ENCODE measurements at regions not wholly inside any gene's neighbourhood (a gene's known extent, or its start where the extent isn't known, plus 50 kb on each side); places are given as distances from the start of the nearest gene placed in this dataset.

DNA sequence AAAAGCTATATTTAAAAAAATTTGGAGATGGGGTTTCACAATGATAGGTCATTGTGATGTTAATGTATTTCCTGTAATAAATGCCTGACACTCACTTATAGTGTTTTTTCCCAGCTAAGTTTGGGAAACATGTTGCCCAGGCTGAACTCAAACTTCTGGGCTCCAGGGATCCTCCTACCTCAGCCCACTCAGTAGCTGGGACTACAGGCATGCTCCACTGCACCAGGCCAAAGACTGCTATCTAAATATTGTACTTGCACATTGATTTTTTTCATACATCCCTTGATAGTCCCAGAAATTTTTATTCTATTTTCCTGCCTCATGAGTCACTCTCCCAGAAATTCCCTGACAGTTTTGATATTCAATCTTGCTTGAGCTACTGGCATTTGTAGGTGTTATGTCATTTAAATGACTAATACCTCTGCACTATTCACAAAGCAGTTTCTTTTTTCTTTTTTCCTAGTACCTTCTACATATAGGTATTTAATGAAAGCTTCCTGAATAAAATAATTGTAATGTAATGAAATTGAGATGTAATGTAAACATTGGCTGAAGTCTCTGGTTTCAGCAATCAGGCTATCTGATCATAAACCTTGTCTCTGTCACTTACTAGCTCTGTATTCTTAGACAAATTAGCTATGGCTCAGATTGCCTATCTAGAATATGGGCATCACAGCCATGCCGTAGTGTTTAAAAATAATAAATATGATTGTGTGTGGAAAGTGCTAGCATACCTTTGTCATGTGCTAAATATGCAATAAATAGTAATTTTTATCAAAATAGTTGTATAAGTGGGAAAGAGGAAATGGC lies 1973.0 kb upstream of the AGA start:
- no peak for DNase-seq
- H3K4me3 ChIP-seq (replicated peaks in 1 of 3), result no peak overlapping the region
- no peak for TF ChIP-seq POLR2A (IDR thresholded peaks at IDR 0.05)
- TF ChIP-seq, protein P1, sequence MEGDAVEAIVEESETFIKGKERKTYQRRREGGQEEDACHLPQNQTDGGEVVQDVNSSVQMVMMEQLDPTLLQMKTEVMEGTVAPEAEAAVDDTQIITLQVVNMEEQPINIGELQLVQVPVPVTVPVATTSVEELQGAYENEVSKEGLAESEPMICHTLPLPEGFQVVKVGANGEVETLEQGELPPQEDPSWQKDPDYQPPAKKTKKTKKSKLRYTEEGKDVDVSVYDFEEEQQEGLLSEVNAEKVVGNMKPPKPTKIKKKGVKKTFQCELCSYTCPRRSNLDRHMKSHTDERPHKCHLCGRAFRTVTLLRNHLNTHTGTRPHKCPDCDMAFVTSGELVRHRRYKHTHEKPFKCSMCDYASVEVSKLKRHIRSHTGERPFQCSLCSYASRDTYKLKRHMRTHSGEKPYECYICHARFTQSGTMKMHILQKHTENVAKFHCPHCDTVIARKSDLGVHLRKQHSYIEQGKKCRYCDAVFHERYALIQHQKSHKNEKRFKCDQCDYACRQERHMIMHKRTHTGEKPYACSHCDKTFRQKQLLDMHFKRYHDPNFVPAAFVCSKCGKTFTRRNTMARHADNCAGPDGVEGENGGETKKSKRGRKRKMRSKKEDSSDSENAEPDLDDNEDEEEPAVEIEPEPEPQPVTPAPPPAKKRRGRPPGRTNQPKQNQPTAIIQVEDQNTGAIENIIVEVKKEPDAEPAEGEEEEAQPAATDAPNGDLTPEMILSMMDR (IDR thresholded peaks at IDR 0.05), result no peak
- H3K27me3 ChIP-seq, result no peaks in the 10 kb centered on the region
- intact Hi-C loops (cut with DNase I), result no loop called here
- WGBS, 2 donors, result 46 to 57% methylated on average over 1 of the region's 1 CpG
- no peaks in the 10 kb centered on the region for H3K9me3 ChIP-seq
- no peaks in the 10 kb centered on the region for H3K36me3 ChIP-seq
- no peak overlapping the region for H3K27ac ChIP-seq
- no peaks in the 10 kb centered on the region for H3K4me1 ChIP-seq

DNA sequence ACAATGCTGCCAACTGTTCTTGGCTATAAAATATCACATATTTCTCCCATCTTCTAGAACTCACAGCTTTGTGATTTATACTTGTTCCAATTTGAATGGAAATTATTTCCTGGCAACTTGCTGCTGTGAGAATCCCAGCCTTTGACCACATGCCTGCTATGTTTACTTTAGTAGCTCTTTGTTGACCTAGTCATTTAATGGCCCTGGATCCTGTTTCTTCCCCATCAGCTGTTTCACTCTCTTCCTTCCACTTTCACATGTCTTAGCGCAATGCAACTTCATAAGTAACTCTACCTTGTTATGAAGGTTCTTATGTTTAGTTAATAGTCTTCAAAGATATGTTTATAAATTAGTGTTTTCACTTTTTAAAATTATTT lies 1973.6 kb upstream of the AGA start:
- Histone ChIP-seq H3K4me3 (replicated peaks in 1 of 3) (no peak overlapping the region), H3K36me3 (no peaks in the 10 kb centered on the region), H3K27me3 (no peaks in the 10 kb centered on the region), H3K4me1 (no peaks in the 10 kb centered on the region), H3K9me3 (no peaks in the 10 kb centered on the region), H3K27ac (no peak overlapping the region)
- 37 to 48% methylated on average over 1 of the region's 1 CpG for WGBS, 2 donors
- DNase-seq, result no peak
- TF ChIP-seq, protein P1 (IDR thresholded peaks at IDR 0.05), result no peak
- intact Hi-C loops (cut with DNase I), result no loop called here

DNA sequence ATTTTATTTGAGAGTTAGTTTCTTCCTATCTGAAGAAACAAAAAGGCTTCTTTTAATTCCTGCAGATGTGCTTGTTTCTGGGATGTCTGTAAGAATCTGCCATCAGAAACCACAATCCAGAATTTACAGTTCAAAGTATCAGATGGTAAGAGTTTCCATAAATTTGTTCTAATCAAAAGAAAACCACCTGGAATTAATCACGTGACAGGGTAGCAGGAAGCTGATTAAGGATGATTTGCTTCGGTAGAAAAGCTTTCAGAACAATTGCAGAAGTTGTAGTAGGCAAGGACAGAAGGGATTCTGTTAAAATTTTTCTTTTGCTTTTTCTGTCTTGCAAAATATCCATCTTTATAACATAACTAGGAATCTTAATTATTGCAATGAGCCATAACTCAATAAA lies 1975.1 kb upstream of the AGA start:
- Histone ChIP-seq H3K27me3 (no peaks in the 10 kb centered on the region), H3K36me3 (no peaks in the 10 kb centered on the region), H3K9me3 (no peaks in the 10 kb centered on the region), H3K27ac (no peak overlapping the region), H3K4me1 (no peaks in the 10 kb centered on the region), H3K4me3 (replicated peaks in 1 of 3) (no peak overlapping the region)
- TF ChIP-seq, protein P1 (IDR thresholded peaks at IDR 0.05), result no peak
- no peak for TF ChIP-seq POLR2A (IDR thresholded peaks at IDR 0.05)
- no peak for DNase-seq
- intact Hi-C loops (cut with DNase I), result no loop called here
- WGBS, 2 donors, result 72 to 78% methylated on average over 2 of the region's 2 CpGs

DNA sequence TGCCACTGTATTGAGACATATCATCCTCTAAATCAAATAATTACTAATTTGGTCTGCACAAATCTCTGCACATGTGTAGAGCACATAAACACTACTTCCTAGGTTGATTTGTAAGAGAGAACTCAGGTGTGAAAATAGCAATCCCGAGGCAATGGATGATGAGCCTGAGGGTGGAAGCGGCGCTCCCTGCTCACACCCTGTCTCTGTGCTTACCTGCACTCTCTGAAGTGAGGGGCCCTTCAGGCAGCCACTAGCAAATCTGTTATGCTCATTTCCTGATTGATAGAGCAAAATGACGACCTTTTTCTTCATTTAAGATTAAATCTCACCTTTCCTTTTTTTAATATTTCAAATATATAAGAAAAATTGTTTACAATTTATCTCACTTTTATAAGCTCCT lies 1995.7 kb upstream of the AGA start:
- Histone ChIP-seq H3K9me3 (no peaks in the 10 kb centered on the region), H3K27me3 (no peaks in the 10 kb centered on the region), H3K4me3 (replicated peaks in 1 of 3) (no peak overlapping the region), H3K36me3 (no peaks in the 10 kb centered on the region), H3K4me1 (no peaks in the 10 kb centered on the region), H3K27ac (no peak overlapping the region)
- intact Hi-C loops (cut with DNase I), result no loop called here
- 78 to 84% methylated on average over 4 of the region's 4 CpGs for WGBS, 2 donors
- no peak for DNase-seq
- TF ChIP-seq POLR2A (IDR thresholded peaks at IDR 0.05), result no peak
- TF ChIP-seq, protein P1 (IDR thresholded peaks at IDR 0.05), result no peak

DNA sequence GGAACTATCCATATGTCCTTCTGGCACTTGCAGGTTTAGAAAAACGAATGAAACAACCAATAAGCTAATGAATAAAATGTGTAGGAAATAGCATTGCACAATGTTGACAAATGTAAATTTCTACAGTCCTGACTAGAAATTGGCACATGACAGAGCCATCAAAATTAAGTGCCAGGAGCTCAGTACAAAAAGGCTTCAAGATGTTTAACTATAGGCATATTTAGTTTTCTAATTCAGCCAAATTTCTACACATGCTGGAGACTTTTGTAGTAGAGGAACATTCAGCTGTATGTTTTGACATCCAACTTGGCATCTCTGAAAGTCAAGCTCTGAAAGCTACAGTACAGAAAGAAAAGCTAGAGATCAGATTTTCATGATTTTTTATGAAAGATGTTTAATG lies 1999.4 kb upstream of the AGA start:
- WGBS, 2 donors, result 46 to 58% methylated on average over 1 of the region's 1 CpG
- H3K36me3 ChIP-seq, result no peaks in the 10 kb centered on the region
- H3K27me3 ChIP-seq, result no peaks in the 10 kb centered on the region
- H3K4me3 ChIP-seq (replicated peaks in 1 of 3), result no peak overlapping the region
- no peak for TF ChIP-seq POLR2A (IDR thresholded peaks at IDR 0.05)
- TF ChIP-seq, protein P1 (IDR thresholded peaks at IDR 0.05), result no peak
- H3K27ac ChIP-seq, result no peak overlapping the region
- no peaks in the 10 kb centered on the region for H3K9me3 ChIP-seq
- DNase-seq, result no peak
- intact Hi-C loops (cut with DNase I), result no loop called here
- no peaks in the 10 kb centered on the region for H3K4me1 ChIP-seq
